ENCODE measurements at regions not wholly inside any gene's neighbourhood (a gene's known extent, or its start where the extent isn't known, plus 50 kb on each side); places are given as distances from the start of the nearest gene placed in this dataset.

DNA sequence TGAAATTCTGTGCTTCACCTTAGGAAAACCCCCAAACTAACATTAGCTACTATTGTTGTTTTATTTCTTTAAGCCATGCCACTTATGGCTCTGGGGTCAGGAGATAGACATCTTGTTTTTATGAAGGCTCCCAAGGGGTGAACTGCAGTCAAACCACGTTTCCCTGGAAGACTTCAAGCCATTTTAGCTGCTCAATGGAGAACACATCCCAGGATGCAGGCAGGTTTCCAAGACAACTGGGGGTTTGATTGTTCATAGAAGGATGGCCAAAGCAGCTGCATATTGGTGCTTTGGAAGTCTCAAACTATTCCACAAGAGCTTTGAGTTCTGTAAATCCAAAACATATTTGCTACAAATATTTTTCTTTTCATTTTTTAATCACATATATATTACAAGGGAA is 818.0 kb downstream of the MAFB start:
- DNase-seq (ENCODE audit: low read depth), result no peak

DNA sequence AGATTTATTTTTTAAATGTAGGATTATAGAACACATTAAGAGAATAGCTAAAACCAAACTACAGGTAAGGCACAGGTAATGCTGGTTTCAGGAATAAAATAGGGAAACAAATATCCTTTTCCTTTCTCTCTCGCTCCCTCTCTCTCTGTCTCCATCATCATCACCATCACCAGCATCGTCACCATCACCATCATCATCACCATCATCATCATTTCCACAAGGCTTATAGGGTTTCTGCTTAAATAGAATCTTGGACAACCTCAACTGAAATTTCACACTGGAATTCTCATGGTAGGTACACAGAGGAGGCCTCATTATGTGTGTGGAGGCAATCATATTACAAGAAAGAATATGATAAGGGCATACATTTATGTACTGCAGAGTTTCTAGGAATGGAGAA is 823.6 kb downstream of the MAFB start:
- DNase-seq (ENCODE audit: low read depth), result no peak

DNA sequence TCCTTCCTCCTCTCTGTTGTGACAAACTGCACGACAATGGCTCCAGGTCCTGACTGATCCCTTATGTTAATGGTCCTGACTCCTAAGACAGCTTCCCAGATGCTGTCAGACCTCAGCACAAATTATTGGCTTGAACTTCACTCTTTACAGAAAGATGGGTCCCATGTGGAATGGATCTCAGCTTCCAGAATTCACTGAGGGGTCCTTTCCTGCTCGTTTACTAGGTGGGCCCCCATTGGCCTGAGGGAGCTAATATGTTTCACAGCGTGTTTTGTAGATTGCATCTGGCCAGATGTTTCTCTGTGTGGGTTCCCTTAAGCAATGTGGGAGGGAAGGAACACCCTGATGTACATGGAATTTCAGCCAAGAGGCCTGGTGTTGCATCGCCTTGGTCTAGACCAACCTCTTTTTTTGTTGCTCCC is 826.6 kb downstream of the MAFB start:
- DNase-seq (ENCODE audit: low read depth), result no peak

DNA sequence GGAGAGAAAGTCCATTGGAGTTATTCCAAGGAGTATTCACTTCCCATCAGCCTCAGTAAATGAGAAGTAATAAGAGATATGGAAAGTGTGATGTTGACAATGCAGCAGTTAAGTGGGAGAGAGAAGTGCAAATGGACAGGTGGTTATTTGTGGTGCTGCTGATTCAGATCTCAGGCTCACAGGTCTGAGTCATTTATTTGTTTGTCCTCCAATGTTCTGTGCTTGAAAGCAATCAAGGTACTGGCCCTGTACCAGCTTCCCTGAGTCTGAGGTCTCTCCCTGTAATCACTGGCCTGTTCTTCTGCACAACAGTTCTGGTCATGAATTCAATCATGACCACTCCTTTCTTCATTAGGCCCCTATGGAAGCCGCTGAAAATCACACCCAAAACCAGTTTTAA is 827.7 kb downstream of the MAFB start:
- no peak for DNase-seq (ENCODE audit: low read depth)

DNA sequence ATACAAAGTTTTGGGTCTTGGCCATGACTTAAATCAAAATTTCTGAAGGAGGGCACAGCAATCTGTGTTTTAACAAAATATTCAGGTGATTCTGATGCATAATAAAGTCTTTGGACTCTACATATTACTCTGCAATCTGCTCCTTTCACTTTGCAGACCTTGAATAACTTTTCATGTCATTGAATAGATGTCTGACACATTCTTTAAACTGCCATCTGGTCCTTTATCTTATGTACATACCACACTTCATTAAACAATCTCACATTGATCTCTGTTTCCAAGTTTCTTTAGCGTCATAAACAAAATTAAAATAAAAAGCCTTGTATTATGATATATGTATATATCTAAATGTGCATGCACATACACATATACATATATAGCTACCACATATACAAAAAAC is 831.2 kb downstream of the MAFB start:
- DNase-seq (ENCODE audit: low read depth), result no peak

DNA sequence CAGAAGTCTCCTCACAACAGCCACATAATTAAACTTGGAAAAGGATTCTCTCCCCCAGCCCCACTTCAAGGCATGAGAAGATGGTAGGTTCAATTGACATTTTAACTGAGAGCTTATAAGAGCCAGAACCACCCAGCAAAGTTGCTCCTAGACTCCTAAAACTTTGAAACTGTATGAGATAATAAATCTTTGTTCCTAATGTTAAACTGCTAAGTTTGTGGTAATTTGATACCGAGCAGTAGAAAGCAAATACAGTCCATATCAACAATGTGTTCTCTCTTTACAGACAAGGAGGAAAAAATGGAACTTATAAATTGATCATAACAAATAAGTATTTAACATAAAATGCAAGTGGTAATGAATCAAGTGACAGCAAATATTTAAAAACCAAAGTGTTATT is 831.8 kb downstream of the MAFB start:
- no peak for DNase-seq (ENCODE audit: low read depth)

DNA sequence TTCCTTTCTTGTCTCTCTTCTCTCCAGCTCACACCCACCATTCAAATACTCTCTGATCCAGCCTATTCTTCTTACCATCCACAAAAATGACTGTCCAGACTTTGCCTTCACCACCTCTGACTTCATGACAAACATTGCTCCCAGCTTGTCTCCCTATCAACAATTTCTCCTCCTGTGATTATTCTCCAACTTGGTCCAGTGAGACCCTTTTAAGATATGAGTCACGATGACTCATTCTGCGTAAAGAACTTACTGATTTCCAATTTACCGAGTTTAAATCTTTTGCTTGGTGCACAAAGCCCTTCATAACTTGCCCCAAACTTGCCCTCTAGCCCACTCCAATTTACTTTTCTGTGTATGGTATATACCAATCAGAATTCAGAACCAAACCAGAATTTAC is 833.2 kb downstream of the MAFB start:
- DNase-seq (ENCODE audit: low read depth), result no peak

DNA sequence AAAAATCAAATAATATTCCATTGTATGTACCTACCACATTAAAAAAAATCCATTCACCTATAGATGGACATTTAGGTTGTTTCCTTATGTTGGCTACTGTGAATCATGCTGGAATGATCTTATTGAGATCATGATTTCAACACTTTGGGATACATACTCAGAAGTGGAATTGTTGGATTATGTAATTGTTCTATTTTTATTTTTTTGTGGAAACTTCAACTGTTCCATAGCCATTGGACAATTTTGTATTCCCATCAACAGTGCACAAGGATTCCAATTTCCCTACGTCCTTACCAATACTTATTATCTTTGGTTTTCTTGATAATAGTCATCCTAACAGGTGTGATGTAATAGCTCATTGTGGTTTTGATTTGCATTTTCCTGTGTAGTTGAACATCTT is 834.0 kb downstream of the MAFB start:
- no peak for DNase-seq (ENCODE audit: low read depth)

DNA sequence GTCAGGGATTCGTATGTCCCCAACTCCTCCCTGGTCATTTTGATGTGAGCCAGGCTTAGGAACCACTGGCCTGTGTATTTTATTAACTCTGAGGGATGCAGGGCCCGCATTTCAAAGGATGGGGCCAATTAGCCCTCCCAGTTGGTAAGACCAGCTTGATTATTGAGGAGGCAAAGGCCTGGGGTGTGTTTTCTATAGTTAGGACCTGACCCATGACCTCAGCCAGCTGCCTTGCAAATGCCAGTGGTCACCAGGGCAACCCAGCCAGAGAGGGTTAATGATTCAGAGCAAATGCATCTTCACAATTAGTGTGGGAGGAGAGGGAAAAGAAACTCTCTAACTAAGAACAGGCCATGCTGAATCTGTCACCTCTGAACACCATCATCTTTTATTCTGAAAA is 835.4 kb downstream of the MAFB start:
- no peak for DNase-seq (ENCODE audit: low read depth)

DNA sequence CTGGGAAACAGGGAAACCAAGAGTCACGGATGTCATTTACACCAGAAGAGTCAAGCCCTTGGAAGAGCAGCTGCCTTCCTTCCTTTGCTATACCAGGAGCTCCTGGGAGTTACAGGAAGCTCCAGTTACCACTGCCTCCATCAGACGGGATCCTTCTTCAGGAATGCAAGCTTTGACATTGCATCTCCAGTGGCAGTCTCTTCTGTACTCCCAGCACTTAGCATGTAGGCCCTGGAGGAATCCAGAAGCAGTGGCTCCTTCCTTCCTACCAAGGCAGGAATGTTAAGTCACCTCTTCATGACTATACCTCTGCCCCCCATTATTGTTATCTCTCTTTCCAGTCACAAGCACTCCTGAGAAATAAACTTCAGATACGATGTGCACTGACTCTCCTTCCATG is 836.0 kb downstream of the MAFB start:
- no peak for DNase-seq (ENCODE audit: low read depth)

DNA sequence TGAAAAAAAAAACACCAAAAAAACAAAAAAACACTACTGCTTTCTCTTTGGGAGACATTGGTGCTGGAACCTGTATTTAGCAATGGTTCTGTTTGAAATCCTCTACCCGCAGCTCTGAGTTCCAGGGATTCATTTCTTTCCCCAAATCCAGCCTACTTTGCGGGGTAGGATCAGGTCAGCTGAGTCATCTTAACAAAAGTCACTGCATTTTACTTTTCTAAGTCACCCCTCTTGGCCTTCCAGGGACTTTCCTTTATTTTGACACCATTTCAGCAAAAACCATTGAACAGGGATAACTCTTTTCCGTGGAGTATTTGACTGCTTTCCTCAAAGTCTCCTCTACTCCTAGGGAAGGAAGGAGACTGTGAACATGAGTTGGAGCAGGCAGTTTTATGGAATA is 837.6 kb downstream of the MAFB start:
- no peak for DNase-seq (ENCODE audit: low read depth)

DNA sequence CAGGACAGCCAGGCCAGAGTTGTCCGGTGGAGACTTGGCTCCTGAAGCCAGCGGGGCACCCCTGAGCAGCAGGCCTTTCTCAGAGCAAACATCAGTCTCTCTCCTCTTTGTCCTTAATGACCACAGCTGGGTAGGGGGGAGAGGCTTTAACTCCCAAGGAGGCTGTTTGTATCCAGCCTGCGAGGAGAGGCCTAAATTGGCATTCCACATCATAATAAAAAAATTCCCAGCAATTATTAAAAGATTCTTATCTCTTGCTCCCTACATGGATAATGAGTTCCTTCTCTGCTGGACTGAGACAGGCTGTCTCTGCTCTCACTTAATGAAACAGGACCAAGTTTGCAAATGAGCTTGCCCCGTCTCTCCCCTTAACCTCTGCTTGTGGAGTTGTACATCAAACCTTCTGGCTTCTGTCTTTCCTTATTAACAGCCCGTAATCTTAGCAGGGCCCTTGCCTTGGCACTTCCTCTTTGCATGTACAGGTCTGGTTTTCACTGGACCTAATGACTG is 838.2 kb downstream of the MAFB start:
- no peak for DNase-seq (ENCODE audit: low read depth)

DNA sequence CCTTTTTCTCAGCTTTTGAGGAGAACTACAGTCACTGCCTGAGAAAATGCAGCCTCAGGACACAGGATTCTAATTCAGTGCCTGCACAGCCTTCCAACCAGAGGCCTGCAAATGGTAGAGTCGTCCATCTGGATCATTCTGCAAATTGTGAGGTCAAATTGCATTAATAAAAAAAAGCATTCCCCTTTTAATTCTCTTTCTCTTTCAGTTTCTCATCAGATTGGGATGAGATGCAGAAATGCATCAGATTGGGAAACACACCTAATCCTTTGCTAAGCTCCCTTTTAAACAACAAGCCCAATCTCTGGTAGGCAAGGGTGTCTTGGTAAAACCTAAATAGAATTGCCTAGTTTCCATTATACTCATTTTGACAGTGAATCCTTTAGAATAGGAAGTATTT is 838.8 kb downstream of the MAFB start:
- DNase-seq (ENCODE audit: low read depth), result no peak

DNA sequence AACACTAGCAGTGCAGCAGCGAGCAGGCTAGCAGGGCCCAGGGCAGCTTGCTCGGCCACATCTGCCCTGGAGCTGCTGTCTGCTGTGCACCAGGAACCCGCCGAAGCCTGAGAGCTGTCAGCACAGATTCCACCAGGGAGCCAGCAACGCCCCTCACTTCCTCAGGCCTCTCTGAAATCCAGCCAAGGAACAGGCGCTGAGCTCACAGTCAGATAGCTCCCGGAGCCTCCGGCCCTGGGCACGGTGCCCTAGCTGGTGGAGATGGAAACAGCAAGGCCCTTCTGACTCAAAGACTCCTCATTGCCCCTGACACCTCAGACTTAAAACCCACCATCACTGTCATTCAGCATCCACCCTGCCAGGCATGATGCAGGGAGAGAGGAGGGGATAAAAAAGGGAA is 839.4 kb downstream of the MAFB start:
- DNase-seq (ENCODE audit: low read depth), result no peak

DNA sequence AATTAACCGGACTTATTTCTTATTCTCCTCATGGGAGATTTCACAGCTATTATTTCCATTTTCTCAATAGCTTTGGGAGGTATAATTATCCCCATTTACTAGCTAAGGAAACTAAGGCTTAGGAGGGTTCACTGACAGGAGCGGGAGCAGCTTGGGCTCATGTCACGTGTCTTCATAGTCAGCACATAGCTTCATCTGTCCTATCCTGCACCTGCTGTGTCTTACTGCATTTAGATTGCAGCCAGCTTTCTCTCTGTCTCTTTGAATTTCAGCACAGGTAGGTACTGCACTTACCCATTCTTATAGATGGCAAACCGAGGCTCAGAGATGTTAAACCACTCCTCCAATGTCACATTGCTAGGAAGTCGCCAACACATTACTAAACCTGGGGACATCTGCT is 839.9 kb downstream of the MAFB start:
- DNase-seq (ENCODE audit: low read depth), result no peak

DNA sequence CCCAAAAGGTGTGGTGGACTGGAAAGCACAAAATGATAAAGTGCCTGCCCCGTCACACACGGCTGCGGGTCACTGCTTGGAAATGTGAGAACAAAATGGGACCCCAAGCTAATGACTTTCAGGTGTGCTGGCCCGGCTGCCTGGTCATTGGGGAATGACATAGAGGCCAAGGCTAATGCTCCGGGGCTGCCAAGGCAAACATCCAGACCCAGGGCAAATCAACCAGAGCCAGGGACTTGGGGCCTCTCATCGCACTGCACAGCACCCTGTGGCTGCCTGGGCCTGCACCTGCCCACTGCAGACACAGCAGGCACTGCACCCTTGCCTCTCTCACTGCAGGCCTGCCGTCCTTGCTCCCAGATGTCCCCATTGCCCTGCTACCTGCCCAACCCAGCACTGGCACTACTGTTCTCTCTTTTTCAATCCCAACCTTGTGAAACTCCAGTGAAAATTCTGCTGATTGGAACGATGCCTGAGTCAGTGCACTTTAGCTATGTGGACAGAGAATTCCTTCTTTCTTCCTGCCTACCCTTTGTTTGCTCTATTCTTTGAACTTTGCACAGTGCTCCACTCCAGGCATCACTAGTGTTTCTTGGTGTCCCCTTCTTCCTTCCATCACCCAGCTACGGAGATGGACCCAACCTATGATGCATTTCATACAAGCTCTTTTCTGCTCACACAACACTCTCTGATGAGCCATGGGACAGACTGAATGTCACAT is 849.5 kb downstream of the MAFB start:
- DNase-seq (ENCODE audit: low read depth), result no peak

DNA sequence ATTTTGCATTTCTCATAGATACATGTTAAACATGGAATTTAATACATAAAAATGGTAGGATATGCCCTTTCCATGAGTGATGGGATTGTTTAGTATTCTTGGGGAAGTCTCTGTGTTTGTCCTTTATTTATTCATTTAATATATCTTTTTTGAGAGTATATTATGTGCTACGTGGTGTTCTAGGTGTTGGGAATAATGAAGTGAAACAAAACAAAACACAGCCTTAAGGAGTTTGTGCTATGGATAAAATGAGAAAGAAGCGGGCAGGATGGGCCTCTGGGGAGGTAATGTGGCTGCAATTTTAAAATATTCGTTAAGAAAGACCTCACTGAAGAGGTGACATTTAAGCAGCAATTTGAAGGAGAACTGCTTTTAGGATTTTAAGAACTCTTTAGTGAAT is 851.5 kb downstream of the MAFB start:
- DNase-seq (ENCODE audit: low read depth), result no peak

DNA sequence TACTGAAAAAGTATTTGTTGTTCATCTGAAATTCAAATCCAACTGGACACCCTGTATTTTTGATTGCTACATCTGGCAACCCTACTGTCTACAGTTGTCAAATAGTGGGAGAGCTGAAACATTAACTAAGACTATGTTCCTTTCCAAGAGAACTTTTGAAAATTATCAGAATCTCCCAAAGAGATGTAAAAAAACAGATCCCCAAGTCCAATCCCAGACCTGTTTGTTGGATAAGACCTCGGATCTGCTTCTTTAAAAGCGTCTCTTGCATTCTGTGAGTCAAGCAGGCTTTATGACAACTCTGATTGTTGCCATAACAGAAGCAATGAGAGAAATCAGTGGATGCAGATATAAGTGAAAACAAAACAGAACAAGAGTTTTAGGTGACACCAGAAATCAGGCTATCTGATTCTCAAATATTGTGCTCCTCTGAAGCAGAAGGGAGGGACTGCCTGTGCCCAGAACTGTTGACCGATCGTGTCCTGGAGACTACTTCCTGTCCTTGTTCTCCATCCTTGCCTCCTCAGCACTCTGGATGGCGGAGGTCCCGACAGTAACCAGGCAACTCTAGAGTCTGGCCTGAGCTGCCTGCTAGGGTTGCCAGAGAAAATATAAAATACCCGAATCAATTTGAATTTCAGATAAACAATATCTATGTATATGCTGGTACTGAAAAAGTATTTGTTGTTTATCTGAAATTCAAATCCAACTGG is 853.8 kb downstream of the MAFB start:
- no peak for DNase-seq (ENCODE audit: low read depth)

DNA sequence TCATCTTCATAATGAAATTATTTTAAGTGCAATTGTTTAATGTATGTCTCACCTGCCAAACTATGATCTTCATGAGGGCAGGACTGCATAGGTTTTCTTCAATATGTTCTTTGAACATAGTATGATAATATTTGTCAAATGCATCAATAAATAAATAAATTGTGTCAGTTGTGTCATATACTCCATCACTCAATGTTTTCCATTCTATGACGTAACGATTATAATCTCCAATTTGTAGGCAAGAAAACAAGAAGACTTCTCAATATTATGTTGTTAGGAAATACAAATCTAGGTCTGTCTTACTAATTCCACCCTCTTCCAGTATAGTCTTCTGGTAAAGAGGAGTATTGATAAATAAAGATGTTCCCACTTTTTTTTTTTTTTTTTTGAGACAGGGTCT is 858.1 kb downstream of the MAFB start:
- no peak for DNase-seq (ENCODE audit: low read depth)

DNA sequence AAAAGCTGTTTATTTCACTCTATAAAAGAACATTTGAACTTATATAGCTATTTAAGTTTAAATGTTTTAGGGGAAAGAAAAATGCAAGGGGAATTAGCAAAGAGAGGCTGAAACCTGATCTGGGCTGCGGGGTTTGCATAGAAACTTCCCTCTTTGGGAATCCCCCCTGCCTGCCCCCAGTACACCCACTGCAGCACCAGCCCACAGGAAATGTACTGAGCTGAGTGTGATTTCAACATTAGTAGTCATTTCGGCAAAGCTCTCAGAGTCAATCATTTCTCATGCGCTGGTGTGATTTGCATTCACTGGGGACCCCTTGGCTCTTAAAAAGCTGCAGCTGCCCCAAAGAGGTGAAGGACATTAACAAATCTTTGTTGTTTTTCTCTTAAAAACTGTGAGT is 859.4 kb downstream of the MAFB start:
- no peak for DNase-seq (ENCODE audit: low read depth)

DNA sequence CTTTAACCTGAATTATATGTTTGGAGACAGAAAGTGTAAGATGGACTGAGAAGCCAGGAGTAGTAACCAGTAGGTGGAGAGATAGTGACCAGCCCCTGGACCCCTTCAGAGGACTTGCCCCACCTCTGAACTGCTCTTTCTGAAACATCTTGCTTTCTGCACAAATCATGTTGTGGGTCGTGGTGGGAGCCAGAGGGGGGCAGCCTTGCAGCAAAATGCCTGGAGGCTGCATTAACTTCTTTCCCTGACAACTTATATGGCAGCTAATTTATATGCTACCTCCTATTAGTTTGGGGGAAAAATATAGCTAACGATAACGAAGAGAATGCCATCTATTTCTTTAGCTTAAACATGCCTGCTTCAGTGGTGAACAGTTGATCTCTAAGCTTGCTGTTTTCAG is 859.8 kb downstream of the MAFB start:
- DNase-seq (ENCODE audit: low read depth), result no peak

DNA sequence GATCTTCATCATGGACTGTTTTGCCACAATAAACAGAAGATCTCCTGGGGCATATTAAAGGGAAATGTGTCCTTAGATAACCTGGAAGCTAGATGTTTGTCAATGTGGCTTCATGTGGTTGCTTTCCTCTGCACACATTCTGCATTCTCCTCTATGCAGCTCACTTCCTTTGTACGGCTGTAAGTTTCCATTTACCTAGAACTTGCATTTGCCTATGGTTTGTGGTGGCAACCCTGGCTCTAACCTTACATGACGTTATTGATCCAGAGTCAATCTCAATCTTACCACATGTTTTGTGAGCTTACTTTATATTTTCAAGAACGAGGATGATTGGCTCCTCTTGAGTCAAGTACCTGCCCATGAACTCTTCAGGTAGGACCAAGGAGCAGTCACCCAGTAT is 863.1 kb downstream of the MAFB start:
- DNase-seq (ENCODE audit: low read depth), result no peak

DNA sequence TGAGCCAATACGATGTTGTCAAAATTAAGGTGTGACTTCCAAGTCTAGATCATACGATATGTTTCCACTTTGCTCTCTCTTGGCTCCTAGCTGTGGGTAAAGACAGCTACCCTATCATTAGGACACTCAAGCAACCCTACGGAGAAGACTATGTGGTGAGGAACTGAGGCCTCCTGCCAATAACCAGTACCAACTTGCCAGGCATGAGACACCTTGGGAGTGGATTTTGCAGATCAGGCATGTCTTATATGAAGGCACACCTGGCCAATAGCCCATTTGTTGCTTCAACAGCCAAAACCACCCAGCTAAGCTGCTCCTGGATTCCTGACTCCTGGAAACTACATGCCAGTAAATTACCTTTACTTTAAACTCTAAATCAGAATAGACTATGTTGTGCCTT is 863.4 kb downstream of the DHX35 start:
- DNase-seq (ENCODE audit: low read depth), result no peak

DNA sequence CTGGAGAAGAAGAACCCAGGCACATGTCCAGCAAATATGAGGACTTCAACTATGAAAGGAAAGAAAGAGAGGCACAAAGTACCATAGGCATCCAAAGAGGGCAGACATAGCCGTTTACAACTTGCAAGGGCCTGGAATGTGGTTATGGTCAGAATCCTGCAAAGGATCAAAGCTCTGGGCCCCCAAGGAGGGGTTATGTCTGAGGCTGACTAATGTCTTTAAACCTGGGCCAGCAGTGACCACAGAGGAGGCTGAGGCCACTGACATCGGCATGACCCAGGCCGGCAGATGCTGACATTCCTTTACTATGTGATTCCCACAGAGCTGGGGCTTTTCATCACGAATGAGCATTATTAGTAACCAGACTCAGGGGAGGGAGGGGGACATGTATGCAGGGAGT is 861.1 kb downstream of the DHX35 start:
- DNase-seq (ENCODE audit: low read depth), result no peak

Data from activated T-helper 9 cell treated with anti-CD3 and anti-CD28 coated beads, Interleukin-2, amount 50 U/mL, for 16 hours (primary cell).